Osteoblast (primary cell): ENCODE measurements at regions not wholly inside any gene's neighbourhood (a gene's known extent, or its start where the extent isn't known, plus 50 kb on each side); places are given as distances from the start of the nearest gene placed in this dataset.

Source experiments
- DNase-seq: peaks from one replicate; pipeline ENCODE4 v3.0.0; 2011; ENCODE audit warnings: low spot score, mixed read lengths; ENCODE audit not compliant: insufficient read length; ENCODE audit errors: missing footprints
- H2AFZ ChIP-seq: 2 replicates; pipeline ENCODE4 v1.6.0; 2011; ENCODE audit warnings: mild to moderate bottlenecking, low read length
- H3K27ac ChIP-seq: 2 replicates; pipeline ENCODE4 v1.5.1; 2011; ENCODE audit warnings: mild to moderate bottlenecking, low read depth, low read length, moderate library complexity
- H3K27me3 ChIP-seq: 2 replicates; pipeline ENCODE4 v1.6.0; 2012; ENCODE audit warnings: mild to moderate bottlenecking, control low read depth, inconsistent platforms, low read length, moderate library complexity; ENCODE audit not compliant: insufficient read depth
- H3K36me3 ChIP-seq: 2 replicates; pipeline ENCODE4 v1.5.1; 2011; ENCODE audit warnings: mild to moderate bottlenecking, low read length, control low read depth, moderate library complexity; ENCODE audit not compliant: insufficient read depth
- H3K4me1 ChIP-seq: 2 replicates; pipeline ENCODE4 v1.5.1; 2011; ENCODE audit warnings: mild to moderate bottlenecking, low read length, control low read depth, moderate library complexity; ENCODE audit not compliant: insufficient read depth
- H3K4me2 ChIP-seq: 2 replicates; pipeline ENCODE4 v1.6.0; 2011; ENCODE audit warnings: mild to moderate bottlenecking, low read length; ENCODE audit not compliant: insufficient read depth
- H3K4me3 ChIP-seq: fragments of 200-600 bp; sonication (generic); 3 replicates; pipeline ENCODE4 v1.5.1; 2012; ENCODE audit warnings: mild to moderate bottlenecking, low read length, inconsistent platforms; ENCODE audit not compliant: insufficient read depth
- H3K79me2 ChIP-seq: 2 replicates; pipeline ENCODE4 v1.6.0; 2012; ENCODE audit warnings: mild to moderate bottlenecking, low read length, control low read depth, inconsistent platforms; ENCODE audit not compliant: insufficient read depth
- H3K9me3 ChIP-seq: 2 replicates; pipeline ENCODE4 v1.5.1; 2011; ENCODE audit warnings: low read depth, low read length, control low read depth
- H4K20me1 ChIP-seq: 2 replicates; pipeline ENCODE4 v1.6.0; 2012; ENCODE audit warnings: mild to moderate bottlenecking, low read length, control low read depth; ENCODE audit not compliant: insufficient read depth
- TF ChIP-seq, protein P1 (sequence below): IDR thresholded peaks from 2 replicates; pipeline ENCODE4 v1.5.1; 2011; ENCODE audit warnings: mild to moderate bottlenecking, low read depth, low read length, moderate library complexity; ENCODE audit errors: extremely low read depth

DNA sequence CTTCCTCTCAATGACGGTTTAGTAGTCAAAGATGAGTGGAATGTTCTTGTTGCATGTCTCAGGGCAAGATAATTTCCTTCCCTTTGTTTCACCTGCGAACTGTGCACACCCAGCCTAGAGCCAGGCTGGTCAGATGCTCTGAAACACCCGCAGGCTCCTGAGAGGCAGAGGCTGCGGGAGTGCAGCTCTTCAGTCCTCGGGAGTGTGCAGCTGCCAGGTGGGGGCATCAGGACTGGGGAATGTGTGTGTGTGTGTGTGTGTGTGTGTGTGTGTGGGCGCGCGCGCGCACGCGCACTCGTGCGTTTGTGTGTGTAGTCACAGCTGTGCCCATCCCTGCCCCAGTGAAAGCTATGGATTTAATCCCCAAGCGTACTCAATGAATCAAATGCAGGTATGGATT lies 136.2 kb upstream of the NTM start:
- no peaks in the 10 kb centered on the region for H3K27me3 ChIP-seq

DNA sequence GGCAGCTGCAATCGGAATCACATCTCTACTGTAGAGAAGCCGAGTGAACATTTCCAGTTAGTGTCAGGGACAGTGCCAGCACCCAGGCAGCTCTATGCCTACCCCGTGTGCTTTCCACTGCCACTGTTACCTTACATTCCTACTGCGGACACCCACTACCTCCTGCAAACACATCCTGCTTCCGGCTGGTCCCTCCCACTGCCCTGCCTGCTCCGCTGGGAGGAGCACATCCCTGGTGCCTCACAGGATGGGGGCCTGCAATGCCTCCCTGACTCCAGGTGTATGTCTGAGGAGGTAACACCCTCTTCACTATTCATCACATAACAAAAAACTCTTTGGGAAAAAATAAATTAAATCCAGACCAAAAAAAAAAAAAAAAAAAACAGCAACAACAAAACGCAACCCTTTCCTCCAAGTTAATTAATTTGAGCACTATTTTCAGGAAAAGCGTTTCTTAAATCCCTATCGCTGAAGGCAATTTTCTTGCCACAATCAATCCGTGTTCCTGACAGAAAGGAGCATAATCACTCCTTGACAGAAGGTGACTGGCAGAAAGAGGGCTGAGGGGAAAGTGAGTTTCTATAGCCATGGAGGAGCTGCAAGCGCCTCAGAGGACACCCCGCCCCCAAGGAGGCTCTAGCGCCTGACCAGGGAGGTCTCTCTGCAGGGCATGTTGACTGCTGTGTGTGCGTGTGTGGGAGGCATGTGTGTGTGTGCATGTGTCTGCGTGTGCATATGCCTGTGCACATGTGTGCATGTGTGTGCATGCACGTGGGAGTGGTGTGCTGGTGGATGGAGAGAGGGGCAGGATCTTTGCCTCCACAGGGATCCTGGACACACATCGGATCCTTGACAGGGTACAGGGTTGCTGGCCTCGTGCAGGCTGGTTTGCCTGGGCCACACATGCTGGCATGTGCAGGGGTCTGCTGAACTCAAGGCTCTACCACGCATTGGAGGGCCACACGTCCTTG lies 134.8 kb upstream of the NTM start:
- H3K4me1 ChIP-seq, result no peaks in the 10 kb centered on the region
- no peaks in the 10 kb centered on the region for H3K79me2 ChIP-seq
- no peaks in the 10 kb centered on the region for H3K27me3 ChIP-seq
- no peak overlapping the region for H2AFZ ChIP-seq
- H3K27ac ChIP-seq, result no peak overlapping the region
- H3K36me3 ChIP-seq, result no peaks in the 10 kb centered on the region
- TF ChIP-seq, protein P1, sequence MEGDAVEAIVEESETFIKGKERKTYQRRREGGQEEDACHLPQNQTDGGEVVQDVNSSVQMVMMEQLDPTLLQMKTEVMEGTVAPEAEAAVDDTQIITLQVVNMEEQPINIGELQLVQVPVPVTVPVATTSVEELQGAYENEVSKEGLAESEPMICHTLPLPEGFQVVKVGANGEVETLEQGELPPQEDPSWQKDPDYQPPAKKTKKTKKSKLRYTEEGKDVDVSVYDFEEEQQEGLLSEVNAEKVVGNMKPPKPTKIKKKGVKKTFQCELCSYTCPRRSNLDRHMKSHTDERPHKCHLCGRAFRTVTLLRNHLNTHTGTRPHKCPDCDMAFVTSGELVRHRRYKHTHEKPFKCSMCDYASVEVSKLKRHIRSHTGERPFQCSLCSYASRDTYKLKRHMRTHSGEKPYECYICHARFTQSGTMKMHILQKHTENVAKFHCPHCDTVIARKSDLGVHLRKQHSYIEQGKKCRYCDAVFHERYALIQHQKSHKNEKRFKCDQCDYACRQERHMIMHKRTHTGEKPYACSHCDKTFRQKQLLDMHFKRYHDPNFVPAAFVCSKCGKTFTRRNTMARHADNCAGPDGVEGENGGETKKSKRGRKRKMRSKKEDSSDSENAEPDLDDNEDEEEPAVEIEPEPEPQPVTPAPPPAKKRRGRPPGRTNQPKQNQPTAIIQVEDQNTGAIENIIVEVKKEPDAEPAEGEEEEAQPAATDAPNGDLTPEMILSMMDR, result no peak
- peak; percentile 66 for DNase-seq
- H4K20me1 ChIP-seq, result no peaks in the 10 kb centered on the region
- no peak overlapping the region for H3K4me3 ChIP-seq
- no peak overlapping the region for H3K4me2 ChIP-seq
- H3K9me3 ChIP-seq, result no peaks in the 10 kb centered on the region

More for the DNA sequence above, 136.2 kb upstream of the NTM start:
- Histone ChIP-seq H3K79me2 (no peaks in the 10 kb centered on the region), H3K36me3 (no peaks in the 10 kb centered on the region), H3K4me1 (no peaks in the 10 kb centered on the region), H2AFZ (no peak overlapping the region), H3K4me2 (no peak overlapping the region), H3K27ac (no peak overlapping the region), H3K9me3 (no peaks in the 10 kb centered on the region), H3K4me3 (no peak overlapping the region), H4K20me1 (no peaks in the 10 kb centered on the region)
- TF ChIP-seq, protein P1, result no peak
- peak; percentile 29 for DNase-seq

DNA sequence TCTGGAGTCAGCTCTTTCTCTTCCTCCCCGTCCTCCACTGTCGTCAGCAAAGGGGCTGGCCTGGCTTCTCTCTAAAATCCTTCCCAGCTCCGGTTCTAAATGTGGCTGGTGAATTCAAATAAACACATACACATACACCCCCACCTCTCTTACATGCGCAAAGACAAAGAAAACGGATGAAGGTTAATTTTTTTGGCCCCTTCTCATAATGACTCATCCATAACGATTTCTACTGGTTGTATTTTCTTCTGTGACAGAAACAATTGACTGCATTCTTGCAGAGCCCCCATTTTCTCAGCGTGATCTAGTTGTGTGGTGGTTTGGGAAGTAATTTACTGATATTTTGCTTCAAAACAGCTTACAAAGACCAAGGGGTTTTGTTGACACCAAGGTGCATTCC lies 130.0 kb upstream of the NTM start:
- no peak overlapping the region for H2AFZ ChIP-seq
- no peaks in the 10 kb centered on the region for H3K9me3 ChIP-seq
- H3K79me2 ChIP-seq, result no peaks in the 10 kb centered on the region
- DNase-seq, result no peak
- no peaks in the 10 kb centered on the region for H3K27me3 ChIP-seq
- H3K36me3 ChIP-seq, result no peaks in the 10 kb centered on the region
- TF ChIP-seq, protein P1, result no peak
- no peak overlapping the region for H3K4me2 ChIP-seq
- no peak overlapping the region for H3K4me3 ChIP-seq
- no peak overlapping the region for H3K27ac ChIP-seq
- H3K4me1 ChIP-seq, result no peaks in the 10 kb centered on the region
- H4K20me1 ChIP-seq, result no peaks in the 10 kb centered on the region

DNA sequence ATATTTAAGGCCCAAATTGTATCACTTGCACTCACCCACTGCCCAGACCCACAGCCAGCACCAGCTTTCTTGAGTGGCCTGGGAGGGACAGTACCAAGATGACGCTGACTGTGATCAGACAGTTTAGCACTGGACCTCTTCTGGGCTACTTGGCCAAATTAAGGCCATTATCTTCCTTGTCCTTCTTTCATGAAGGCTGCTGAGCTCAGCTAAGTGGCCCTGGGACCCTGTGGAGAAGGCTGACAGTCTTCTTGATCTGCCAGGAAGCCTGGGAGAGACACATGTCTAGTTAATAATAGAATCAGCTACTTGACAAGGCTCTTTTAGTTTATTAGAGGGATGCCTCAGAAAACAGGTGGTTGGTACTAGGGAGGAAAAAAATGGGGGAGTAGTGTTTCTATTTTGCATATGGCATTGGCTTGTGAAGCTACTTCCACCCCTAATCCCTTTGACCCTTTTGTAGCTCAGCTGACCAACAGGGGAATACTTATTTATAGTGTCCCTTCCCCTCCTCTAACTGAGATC lies 127.9 kb upstream of the NTM start:
- Histone ChIP-seq H3K27me3 (no peaks in the 10 kb centered on the region), H4K20me1 (no peaks in the 10 kb centered on the region), H3K79me2 (no peaks in the 10 kb centered on the region), H3K36me3 (no peaks in the 10 kb centered on the region), H3K4me1 (no peaks in the 10 kb centered on the region), H3K9me3 (no peaks in the 10 kb centered on the region), H2AFZ (no peak overlapping the region), H3K27ac (no peak overlapping the region), H3K4me3 (no peak overlapping the region), H3K4me2 (no peak overlapping the region)
- TF ChIP-seq, protein P1, result no peak
- no peak for DNase-seq
